ENCODE measurements at regions not wholly inside any gene's neighbourhood (a gene's known extent, or its start where the extent isn't known, plus 50 kb on each side); places are given as distances from the start of the nearest gene placed in this dataset.

DNA sequence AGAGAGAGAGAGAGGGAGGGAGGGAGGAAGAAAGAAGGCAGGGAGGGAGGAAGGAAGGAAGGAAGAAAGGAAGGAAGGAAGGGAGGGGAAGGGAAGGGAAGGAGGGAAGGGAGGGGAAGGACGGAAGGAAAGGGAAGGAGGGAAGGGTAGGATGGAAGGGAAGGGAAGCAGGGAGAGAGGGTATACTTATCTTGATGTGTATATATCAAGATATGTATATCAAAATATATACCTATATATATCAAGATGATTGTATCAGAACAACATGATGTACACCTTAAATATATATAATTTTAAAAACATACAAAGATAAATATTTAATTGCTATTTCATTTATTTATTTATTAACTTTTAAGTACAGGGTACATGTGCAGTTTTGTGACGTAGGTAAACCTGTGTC lies 96.8 kb upstream of the ADAMTS16 start:
- TF ChIP-seq, protein P1, sequence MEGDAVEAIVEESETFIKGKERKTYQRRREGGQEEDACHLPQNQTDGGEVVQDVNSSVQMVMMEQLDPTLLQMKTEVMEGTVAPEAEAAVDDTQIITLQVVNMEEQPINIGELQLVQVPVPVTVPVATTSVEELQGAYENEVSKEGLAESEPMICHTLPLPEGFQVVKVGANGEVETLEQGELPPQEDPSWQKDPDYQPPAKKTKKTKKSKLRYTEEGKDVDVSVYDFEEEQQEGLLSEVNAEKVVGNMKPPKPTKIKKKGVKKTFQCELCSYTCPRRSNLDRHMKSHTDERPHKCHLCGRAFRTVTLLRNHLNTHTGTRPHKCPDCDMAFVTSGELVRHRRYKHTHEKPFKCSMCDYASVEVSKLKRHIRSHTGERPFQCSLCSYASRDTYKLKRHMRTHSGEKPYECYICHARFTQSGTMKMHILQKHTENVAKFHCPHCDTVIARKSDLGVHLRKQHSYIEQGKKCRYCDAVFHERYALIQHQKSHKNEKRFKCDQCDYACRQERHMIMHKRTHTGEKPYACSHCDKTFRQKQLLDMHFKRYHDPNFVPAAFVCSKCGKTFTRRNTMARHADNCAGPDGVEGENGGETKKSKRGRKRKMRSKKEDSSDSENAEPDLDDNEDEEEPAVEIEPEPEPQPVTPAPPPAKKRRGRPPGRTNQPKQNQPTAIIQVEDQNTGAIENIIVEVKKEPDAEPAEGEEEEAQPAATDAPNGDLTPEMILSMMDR (IDR thresholded peaks at IDR 0.05) = no peak
- TF ChIP-seq POLR2A (IDR thresholded peaks at IDR 0.05) (no peak), EP300 (IDR thresholded peaks at IDR 0.05) (no peak)

Measured in ovary (tissue), 3 donors.